ENCODE measurements at regions not wholly inside any gene's neighbourhood (a gene's known extent, or its start where the extent isn't known, plus 50 kb on each side); places are given as distances from the start of the nearest gene placed in this dataset.

GRCh38 chr18:64785686-64786085 lies 636.8 kb upstream of the LINC00305 start:
- no peak overlapping the region for H3K27ac ChIP-seq (ENCODE audit: low read depth, low read length)

GRCh38 chr18:64777556-64777955 lies 628.7 kb upstream of the LINC00305 start:
- Histone ChIP-seq H3F3A (ENCODE audit: insufficient read depth) (no peaks in the 10 kb centered on the region), H3K9ac (ENCODE audit: low read length) (no peak overlapping the region), H3K9me3 (ENCODE audit: insufficient read depth, low read length) (no peaks in the 10 kb centered on the region), H3K79me2 (ENCODE audit: insufficient read depth, low read length) (no peaks in the 10 kb centered on the region), H3K27ac (ENCODE audit: low read depth, low read length) (no peak overlapping the region), H3K4me2 (ENCODE audit: low read depth, low read length, poor library complexity, severe bottlenecking) (no peak overlapping the region), H3K4me3 (ENCODE audit: insufficient read depth, low read length, poor library complexity, severe bottlenecking) (no peak overlapping the region), H3K36me3 (ENCODE audit: low read length) (no peaks in the 10 kb centered on the region; the same call in 1 of the 2 replicates), H2AFZ (ENCODE audit: low read depth, low read length, severe bottlenecking) (no peak overlapping the region), H4K20me1 (ENCODE audit: low read depth, low read length) (no peaks in the 10 kb centered on the region), H3K27me3 (ENCODE audit: low read length) (no peaks in the 10 kb centered on the region), H3K9me2 (replicated peaks; ENCODE audit: insufficient read depth, low read length) (no peaks in the 10 kb centered on the region)
- no peak for TF ChIP-seq EZH2phosphoT487 (conservative IDR thresholded peaks at IDR 0.05; ENCODE audit: low read length)
- no peak for TF ChIP-seq CTCF (IDR thresholded peaks at IDR 0.05; ENCODE audit: insufficient read depth, low read length, poor library complexity, severe bottlenecking)

More at GRCh38 chr18:64785686-64786085, 636.8 kb upstream of the LINC00305 start:
- Histone ChIP-seq H3K4me2 (ENCODE audit: low read depth, low read length, poor library complexity, severe bottlenecking) (no peak overlapping the region), H3K4me3 (ENCODE audit: insufficient read depth, low read length, poor library complexity, severe bottlenecking) (no peak overlapping the region), H3K9me3 (ENCODE audit: insufficient read depth, low read length) (no peaks in the 10 kb centered on the region), H3F3A (ENCODE audit: insufficient read depth) (no peaks in the 10 kb centered on the region), H3K9ac (ENCODE audit: low read length) (no peak overlapping the region), H4K20me1 (ENCODE audit: low read depth, low read length) (no peaks in the 10 kb centered on the region), H3K9me2 (replicated peaks; ENCODE audit: insufficient read depth, low read length) (no peaks in the 10 kb centered on the region), H3K27me3 (ENCODE audit: low read length) (no peaks in the 10 kb centered on the region), H3K36me3 (ENCODE audit: low read length) (no peaks in the 10 kb centered on the region), H3K79me2 (ENCODE audit: insufficient read depth, low read length) (no peaks in the 10 kb centered on the region), H2AFZ (ENCODE audit: low read depth, low read length, severe bottlenecking) (no peak overlapping the region)
- no peak for TF ChIP-seq CTCF (IDR thresholded peaks at IDR 0.05; ENCODE audit: insufficient read depth, low read length, poor library complexity, severe bottlenecking)
- TF ChIP-seq EZH2phosphoT487 (conservative IDR thresholded peaks at IDR 0.05; ENCODE audit: low read length): no peak

GRCh38 chr18:64765908-64766307 lies 617.0 kb upstream of the LINC00305 start:
- no peaks in the 10 kb centered on the region for H3F3A ChIP-seq (ENCODE audit: insufficient read depth)
- no peak overlapping the region for H3K9ac ChIP-seq (ENCODE audit: low read length)
- H3K36me3 ChIP-seq (ENCODE audit: low read length): no peaks in the 10 kb centered on the region; the same call in 1 of the 2 replicates
- H3K4me2 ChIP-seq (ENCODE audit: low read depth, low read length, poor library complexity, severe bottlenecking): no peak overlapping the region
- no peaks in the 10 kb centered on the region; the same call in 1 of the 2 replicates for H3K9me2 ChIP-seq (replicated peaks; ENCODE audit: insufficient read depth, low read length)
- no peaks in the 10 kb centered on the region for H3K27me3 ChIP-seq (ENCODE audit: low read length)
- H3K9me3 ChIP-seq (ENCODE audit: insufficient read depth, low read length): no peaks in the 10 kb centered on the region
- no peak for TF ChIP-seq CTCF (IDR thresholded peaks at IDR 0.05; ENCODE audit: insufficient read depth, low read length, poor library complexity, severe bottlenecking)
- TF ChIP-seq EZH2phosphoT487 (conservative IDR thresholded peaks at IDR 0.05; ENCODE audit: low read length): no peak
- no peak overlapping the region for H2AFZ ChIP-seq (ENCODE audit: low read depth, low read length, severe bottlenecking)
- H3K27ac ChIP-seq (ENCODE audit: low read depth, low read length): no peak overlapping the region
- H3K79me2 ChIP-seq (ENCODE audit: insufficient read depth, low read length): no peaks in the 10 kb centered on the region
- no peaks in the 10 kb centered on the region for H4K20me1 ChIP-seq (ENCODE audit: low read depth, low read length)
- H3K4me3 ChIP-seq (ENCODE audit: insufficient read depth, low read length, poor library complexity, severe bottlenecking): no peak overlapping the region

Measured in SU-DHL-6 (cell line).